NCI-H1092 treated with DMSO at 0.1 percent for 48 hours (cell line): ENCODE measurements at regions not wholly inside any gene's neighbourhood (a gene's known extent, or its start where the extent isn't known, plus 50 kb on each side); places are given as distances from the start of the nearest gene placed in this dataset.

Experiments
- DNase-seq: peaks from one replicate; lab custom pipeline; 2025; lab: John Stamatoyannopoulos, UW

GRCh38 chr5:160957312-160957861, 105.4 kb upstream of the ATP10B start:
- DNase-seq = no peak

- no peak for DNase-seq
Observed at GRCh38 chr5:160956051-160956450, 104.0 kb upstream of the ATP10B start.

GRCh38 chr5:160950311-160950710, 98.3 kb upstream of the ATP10B start:
- DNase-seq = no peak

GRCh38 chr5:160940725-160941124, 88.7 kb upstream of the ATP10B start:
- DNase-seq = no peak

GRCh38 chr5:160938532-160938931, 86.5 kb upstream of the ATP10B start:
- DNase-seq = no peak

GRCh38 chr5:160937570-160937969, 85.6 kb upstream of the ATP10B start:
- DNase-seq = no peak

- DNase-seq = no peak
Observed at GRCh38 chr5:160935776-160936175, 83.8 kb upstream of the ATP10B start.

- no peak for DNase-seq
Observed at GRCh38 chr5:160931283-160931682, 79.3 kb upstream of the ATP10B start.

- no peak for DNase-seq
Observed at GRCh38 chr5:160930406-160930805, 78.4 kb upstream of the ATP10B start.

- DNase-seq = no peak
Observed at GRCh38 chr5:160929906-160930305, 77.9 kb upstream of the ATP10B start.

GRCh38 chr5:160929360-160929759, 77.3 kb upstream of the ATP10B start:
- DNase-seq = no peak

- DNase-seq = peak; percentile 95
Observed at GRCh38 chr5:160926428-160926827, 74.4 kb upstream of the ATP10B start.

- DNase-seq = no peak
Observed at GRCh38 chr5:160925281-160925680, 73.3 kb upstream of the ATP10B start.

GRCh38 chr5:160923936-160924710, 72.1 kb upstream of the ATP10B start:
- no peak for DNase-seq

GRCh38 chr5:160923411-160923810, 71.4 kb upstream of the ATP10B start:
- no peak for DNase-seq

GRCh38 chr5:160922311-160922710, 70.3 kb upstream of the ATP10B start:
- no peak for DNase-seq

- DNase-seq = no peak
Observed at GRCh38 chr5:160921423-160922285, 69.6 kb upstream of the ATP10B start.

- peak; percentile 39 for DNase-seq
Observed at GRCh38 chr5:160919626-160920025, 67.6 kb upstream of the ATP10B start.

GRCh38 chr5:160918386-160918785, 66.4 kb upstream of the ATP10B start:
- no peak for DNase-seq

- DNase-seq = no peak
Observed at GRCh38 chr5:160906090-160906489, 54.1 kb upstream of the ATP10B start.

GRCh38 chr5:160905285-160905684, 53.3 kb upstream of the ATP10B start:
- DNase-seq = no peak

GRCh38 chr5:160904591-160904990, 52.6 kb upstream of the ATP10B start:
- no peak for DNase-seq

- DNase-seq = no peak
Observed at GRCh38 chr5:160903551-160903950, 51.5 kb upstream of the ATP10B start.
